GM21360 (cell line): ENCODE measurements at regions not wholly inside any gene's neighbourhood (a gene's known extent, or its start where the extent isn't known, plus 50 kb on each side); places are given as distances from the start of the nearest gene placed in this dataset.

Source experiments
- ATAC-seq: cut with Tn5 transposase; IDR thresholded peaks from one replicate; pipeline ENCODE4 v1.9.1; 2021; ENCODE audit warnings: mild to moderate bottlenecking, moderate library complexity; ENCODE audit not compliant: unreplicated experiment

- no peak for ATAC-seq
Measured at GRCh38 chr10:6781133-6781770, 201.2 kb upstream of the PRKCQ start.

- no peak for ATAC-seq
Measured at GRCh38 chr10:6780008-6780677, 200.1 kb upstream of the PRKCQ start.

GRCh38 chr10:6778992-6779701 is 199.1 kb upstream of the PRKCQ start:
- no peak for ATAC-seq

- ATAC-seq: no peak
Measured at GRCh38 chr10:6776170-6776569, 196.1 kb upstream of the PRKCQ start.

GRCh38 chr10:6774406-6774805 is 194.3 kb upstream of the PRKCQ start:
- ATAC-seq: no peak

GRCh38 chr10:6771331-6771730 is 191.3 kb upstream of the PRKCQ start:
- ATAC-seq: no peak

GRCh38 chr10:6770846-6771245 is 190.8 kb upstream of the PRKCQ start:
- no peak for ATAC-seq

GRCh38 chr10:6769704-6770417 is 189.8 kb upstream of the PRKCQ start:
- ATAC-seq: no peak

GRCh38 chr10:6766131-6766801 is 186.2 kb upstream of the PRKCQ start:
- no peak for ATAC-seq

GRCh38 chr10:6763423-6763822 is 183.3 kb upstream of the PRKCQ start:
- ATAC-seq: no peak

- ATAC-seq: no peak
Measured at GRCh38 chr10:6763001-6763400, 182.9 kb upstream of the PRKCQ start.

- ATAC-seq: no peak
Measured at GRCh38 chr10:6759961-6760360, 179.9 kb upstream of the PRKCQ start.

- ATAC-seq: no peak
Measured at GRCh38 chr10:6757158-6757557, 177.1 kb upstream of the PRKCQ start.

GRCh38 chr10:6756716-6757115 is 176.6 kb upstream of the PRKCQ start:
- no peak for ATAC-seq

GRCh38 chr10:6755781-6756460 is 175.8 kb upstream of the PRKCQ start:
- no peak for ATAC-seq

- no peak for ATAC-seq
Measured at GRCh38 chr10:6753644-6754043, 173.6 kb upstream of the PRKCQ start.

- ATAC-seq: no peak
Measured at GRCh38 chr10:6751363-6751762, 171.3 kb upstream of the PRKCQ start.

- ATAC-seq: no peak
Measured at GRCh38 chr10:6748981-6749635, 169.0 kb upstream of the PRKCQ start.

GRCh38 chr10:6748029-6748428 is 168.0 kb upstream of the PRKCQ start:
- no peak for ATAC-seq

- ATAC-seq: no peak
Measured at GRCh38 chr10:6746782-6747181, 166.7 kb upstream of the PRKCQ start.
